Transverse colon (tissue), 4 donors: ENCODE measurements at regions not wholly inside any gene's neighbourhood (a gene's known extent, or its start where the extent isn't known, plus 50 kb on each side); places are given as distances from the start of the nearest gene placed in this dataset.

Source experiments
- DNase-seq: peaks from one replicate; pipeline ENCODE4 v3.0.0-alpha.2; 2019
- H3K27ac ChIP-seq, 4 donors: fragments of 200-600 bp; sonication (generic); 2 replicates each; pipeline ENCODE4 v1.5.1; 2016 to 2018; ENCODE audit warnings: inconsistent platforms in 4 of 4
- H3K27me3 ChIP-seq: fragments of 200-600 bp; sonication (generic); 2 replicates; pipeline ENCODE4 v1.5.1; 2017; ENCODE audit warnings: inconsistent platforms
- H3K36me3 ChIP-seq, 4 donors: fragments of 200-600 bp; sonication (generic); 2 replicates each; pipeline ENCODE4 v1.5.1; 2017 to 2019; ENCODE audit warnings: inconsistent platforms in 4 of 4
- H3K4me1 ChIP-seq, 4 donors: fragments of 200-600 bp; sonication (generic); 2 replicates each; pipeline ENCODE4 v1.5.1; 2017 to 2020; ENCODE audit warnings: inconsistent platforms in 4 of 4
- H3K4me3 ChIP-seq, 4 donors: fragments of 200-600 bp; sonication (generic); 1 replicate in 1 of 4; 2 replicates in 3 of 4; pipeline versions ENCODE4 v1.5.1 to v1.6.1; 2017 to 2019; ENCODE audit warnings: inconsistent platforms in 4 of 4
- H3K9me3 ChIP-seq, 2 donors: fragments of 200-600 bp; sonication (generic); 2 replicates each; pipeline ENCODE4 v1.5.1; 2017 to 2019; ENCODE audit warnings: inconsistent platforms in 2 of 2
- CTCF ChIP-seq, 5 experiments: fragments of 200-600 bp in 3 of 5; fragments of 450-650 bp in 2 of 5; sonication (generic) in 3 of 5; IDR thresholded peaks; 1 replicate in 2 of 5; 2 replicates in 3 of 5; pipeline ENCODE4 v1.5.1; 2016 to 2017; ENCODE audit warnings: antibody characterized with exemption in 5 of 5, inconsistent platforms in 3 of 5, mild to moderate bottlenecking in 2 of 5, moderate library complexity in 1 of 5
- EP300 ChIP-seq: sonication (generic); formaldehyde crosslinking; IDR thresholded peaks from one replicate; pipeline ENCODE4 v1.6.1; 2017; ENCODE audit warnings: antibody characterized with exemption, low read depth
- POLR2A ChIP-seq: fragments of 450-650 bp; IDR thresholded peaks from one replicate; pipeline ENCODE4 v1.6.1; 2016; ENCODE audit warnings: antibody characterized with exemption, mild to moderate bottlenecking, moderate library complexity
- POLR2AphosphoS5 ChIP-seq, 3 donors: sonication (generic); formaldehyde crosslinking; IDR thresholded peaks; one replicate each; pipeline ENCODE4 v1.6.1; 2016; ENCODE audit warnings: antibody characterized with exemption in 3 of 3
- WGBS, 2 donors: methylation state at CpG; one replicate each; pipeline ENCODE4 v1.1.5; 2018; ENCODE audit warnings: low coverage in 1 of 2; 5-methylcytosine and 5-hydroxymethylcytosine counted together
- in situ Hi-C, 4 donors: fragments of 200-750 bp; cut with MboI; loops; one replicate each; pipeline versions ENCODE4 v1.15.0 to v1.15.1; 2017; ENCODE audit warnings: low sequenced_read_pairs in 3 of 4, low pct_ligation_motif_present in 1 of 4, low pct_unique_long_range_greater_than_20kb in 1 of 4
- intact Hi-C: fragments of 100-400 bp; cut with DNase I; formaldehyde crosslinking; loops from one replicate; pipeline ENCODE4 v1.15.1; 2023; ENCODE audit warnings: low total_unique reads

- H3K36me3 ChIP-seq: no peaks in the 10 kb centered on the region
- TF ChIP-seq EP300 (no peak), CTCF (IDR thresholded peaks at IDR 0.05) (no peak), POLR2A (no peak), POLR2AphosphoS5 (IDR thresholded peaks at IDR 0.05) (no peak)
- no peaks in the 10 kb centered on the region for H3K27me3 ChIP-seq
- WGBS, 2 donors: 72 to 75% methylated on average over 3 of the region's 3 CpGs
- in situ Hi-C loops: no loop called here
- H3K4me3 ChIP-seq: no peak overlapping the region
- DNase-seq: no peak
- intact Hi-C loops: no loop called here
- no peaks in the 10 kb centered on the region for H3K4me1 ChIP-seq
- no peaks in the 10 kb centered on the region for H3K9me3 ChIP-seq
- H3K27ac ChIP-seq: no peak overlapping the region
Measured at GRCh38 chr21:15430577-15430976, 299.2 kb upstream of the USP25 start.

- no peaks in the 10 kb centered on the region for H3K27me3 ChIP-seq
- intact Hi-C loops: no loop called here
- H3K4me3 ChIP-seq: no peak overlapping the region
- H3K9me3 ChIP-seq: no peaks in the 10 kb centered on the region
- no peak for DNase-seq
- H3K36me3 ChIP-seq: no peaks in the 10 kb centered on the region
- 100% methylated on average over 1 of the region's 1 CpG; no CpG with 5 or more reads in 1 of the 2 donors for WGBS, 2 donors
- no peaks in the 10 kb centered on the region for H3K4me1 ChIP-seq
- TF ChIP-seq EP300: no peak
- no peak for TF ChIP-seq POLR2AphosphoS5 (IDR thresholded peaks at IDR 0.05)
- no peak for TF ChIP-seq CTCF (IDR thresholded peaks at IDR 0.05)
- TF ChIP-seq POLR2A: no peak
- in situ Hi-C loops: no loop called here
- H3K27ac ChIP-seq: no peak overlapping the region
Measured at GRCh38 chr21:15431053-15431452, 298.7 kb upstream of the USP25 start.

- 70 to 81% methylated on average over 4 of the region's 4 CpGs for WGBS, 2 donors
- H3K27me3 ChIP-seq: no peaks in the 10 kb centered on the region
- in situ Hi-C loops: no loop called here
- H3K9me3 ChIP-seq: no peaks in the 10 kb centered on the region
- DNase-seq: no peak
- no peak overlapping the region for H3K4me3 ChIP-seq
- no peak for TF ChIP-seq POLR2A
- no peak for TF ChIP-seq POLR2AphosphoS5 (IDR thresholded peaks at IDR 0.05)
- no peak for TF ChIP-seq EP300
- TF ChIP-seq CTCF (IDR thresholded peaks at IDR 0.05): no peak
- no peaks in the 10 kb centered on the region for H3K36me3 ChIP-seq
- intact Hi-C loops: no loop called here
- H3K4me1 ChIP-seq: no peaks in the 10 kb centered on the region
- no peak overlapping the region for H3K27ac ChIP-seq
Measured at GRCh38 chr21:15433091-15433490, 296.7 kb upstream of the USP25 start.

GRCh38 chr21:15434163-15434905 lies 295.4 kb upstream of the USP25 start:
- intact Hi-C loops: no loop called here
- 96 to 100% methylated on average over 2 of the region's 2 CpGs for WGBS, 2 donors
- no peaks in the 10 kb centered on the region for H3K4me1 ChIP-seq
- DNase-seq: no peak
- no peak overlapping the region for H3K27ac ChIP-seq
- TF ChIP-seq POLR2AphosphoS5 (IDR thresholded peaks at IDR 0.05) (no peak), POLR2A (no peak), EP300 (no peak), CTCF (IDR thresholded peaks at IDR 0.05) (no peak)
- in situ Hi-C loops: no loop called here
- no peaks in the 10 kb centered on the region for H3K36me3 ChIP-seq
- no peaks in the 10 kb centered on the region for H3K9me3 ChIP-seq
- H3K27me3 ChIP-seq: no peaks in the 10 kb centered on the region
- H3K4me3 ChIP-seq: no peak overlapping the region
